ENCODE measurements at regions not wholly inside any gene's neighbourhood (a gene's known extent, or its start where the extent isn't known, plus 50 kb on each side); places are given as distances from the start of the nearest gene placed in this dataset.

DNA sequence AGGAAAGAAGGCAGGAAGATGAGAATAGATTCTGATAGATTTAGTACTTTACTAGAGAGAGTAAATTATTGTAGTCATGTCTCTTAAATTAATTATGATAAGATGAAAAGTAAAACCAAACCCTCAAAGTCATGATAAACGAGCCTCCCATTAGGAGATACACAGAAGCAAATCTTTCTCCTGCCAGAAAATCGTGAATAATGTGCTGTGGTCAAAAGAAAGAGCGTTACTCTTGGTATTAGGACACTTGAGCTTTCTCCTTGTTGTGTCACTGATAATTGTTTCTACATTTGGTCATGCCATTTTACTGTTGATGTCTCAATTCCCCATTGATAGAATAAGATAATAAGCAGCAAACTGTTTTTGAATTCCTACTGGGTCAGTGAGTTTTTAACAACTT lies 562.8 kb upstream of the TLE4 start:
- no peak overlapping the region for H3K27ac ChIP-seq
- H3K36me3 ChIP-seq, result no peaks in the 10 kb centered on the region
- DNase-seq, result no peak
- TF ChIP-seq, protein P1, sequence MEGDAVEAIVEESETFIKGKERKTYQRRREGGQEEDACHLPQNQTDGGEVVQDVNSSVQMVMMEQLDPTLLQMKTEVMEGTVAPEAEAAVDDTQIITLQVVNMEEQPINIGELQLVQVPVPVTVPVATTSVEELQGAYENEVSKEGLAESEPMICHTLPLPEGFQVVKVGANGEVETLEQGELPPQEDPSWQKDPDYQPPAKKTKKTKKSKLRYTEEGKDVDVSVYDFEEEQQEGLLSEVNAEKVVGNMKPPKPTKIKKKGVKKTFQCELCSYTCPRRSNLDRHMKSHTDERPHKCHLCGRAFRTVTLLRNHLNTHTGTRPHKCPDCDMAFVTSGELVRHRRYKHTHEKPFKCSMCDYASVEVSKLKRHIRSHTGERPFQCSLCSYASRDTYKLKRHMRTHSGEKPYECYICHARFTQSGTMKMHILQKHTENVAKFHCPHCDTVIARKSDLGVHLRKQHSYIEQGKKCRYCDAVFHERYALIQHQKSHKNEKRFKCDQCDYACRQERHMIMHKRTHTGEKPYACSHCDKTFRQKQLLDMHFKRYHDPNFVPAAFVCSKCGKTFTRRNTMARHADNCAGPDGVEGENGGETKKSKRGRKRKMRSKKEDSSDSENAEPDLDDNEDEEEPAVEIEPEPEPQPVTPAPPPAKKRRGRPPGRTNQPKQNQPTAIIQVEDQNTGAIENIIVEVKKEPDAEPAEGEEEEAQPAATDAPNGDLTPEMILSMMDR (IDR thresholded peaks at IDR 0.05), result no peak
- TF ChIP-seq EP300 (IDR thresholded peaks at IDR 0.05) (no peak), POLR2A (IDR thresholded peaks at IDR 0.05) (no peak), POLR2AphosphoS5 (IDR thresholded peaks at IDR 0.05) (no peak)
- intact Hi-C loops (cut with DNase I), result no loop called here
- no peaks in the 10 kb centered on the region for H3K9me3 ChIP-seq
- no peaks in the 10 kb centered on the region for H3K27me3 ChIP-seq
- WGBS, 2 donors, result 36 to 71% methylated on average over 3 of the region's 3 CpGs
- H3K4me1 ChIP-seq, result no peaks in the 10 kb centered on the region
- H3K4me3 ChIP-seq, result no peak overlapping the region

- no peak for TF ChIP-seq EP300 (IDR thresholded peaks at IDR 0.05)
- TF ChIP-seq POLR2A (IDR thresholded peaks at IDR 0.05), result no peak
- TF ChIP-seq, protein P1 (IDR thresholded peaks at IDR 0.05), result no peak
Measured at GRCh38 chr9:79011461-79011860, 560.3 kb upstream of the TLE4 start.

GRCh38 chr9:79012561-79012960 lies 559.2 kb upstream of the TLE4 start:
- DNase-seq, result no peak
- H3K27me3 ChIP-seq, result no peaks in the 10 kb centered on the region
- no peak for TF ChIP-seq POLR2AphosphoS5 (IDR thresholded peaks at IDR 0.05)
- TF ChIP-seq EP300 (IDR thresholded peaks at IDR 0.05), result no peak
- TF ChIP-seq, protein P1 (IDR thresholded peaks at IDR 0.05), result no peak
- TF ChIP-seq POLR2A (IDR thresholded peaks at IDR 0.05), result no peak
- H3K27ac ChIP-seq, result no peak overlapping the region
- no peaks in the 10 kb centered on the region for H3K4me1 ChIP-seq
- no peaks in the 10 kb centered on the region for H3K9me3 ChIP-seq
- no peak overlapping the region for H3K4me3 ChIP-seq
- no peaks in the 10 kb centered on the region for H3K36me3 ChIP-seq
- intact Hi-C loops (cut with DNase I), result loop anchor here (5.0 kb wide), 1 partner anchor 265 kb away; no protein-coding TSS in a partner anchor

More at GRCh38 chr9:79011461-79011860, 560.3 kb upstream of the TLE4 start:
- Histone ChIP-seq H3K9me3 (no peaks in the 10 kb centered on the region), H3K27me3 (no peaks in the 10 kb centered on the region), H3K27ac (no peak overlapping the region), H3K36me3 (no peaks in the 10 kb centered on the region), H3K4me3 (no peak overlapping the region), H3K4me1 (no peaks in the 10 kb centered on the region)
- intact Hi-C loops (cut with DNase I), result loop anchor here (5.0 kb wide), 1 partner anchor 266 kb away; no protein-coding TSS in a partner anchor
- 82 to 92% methylated on average over 3 of the region's 3 CpGs for WGBS, 2 donors
- DNase-seq, result no peak

DNA sequence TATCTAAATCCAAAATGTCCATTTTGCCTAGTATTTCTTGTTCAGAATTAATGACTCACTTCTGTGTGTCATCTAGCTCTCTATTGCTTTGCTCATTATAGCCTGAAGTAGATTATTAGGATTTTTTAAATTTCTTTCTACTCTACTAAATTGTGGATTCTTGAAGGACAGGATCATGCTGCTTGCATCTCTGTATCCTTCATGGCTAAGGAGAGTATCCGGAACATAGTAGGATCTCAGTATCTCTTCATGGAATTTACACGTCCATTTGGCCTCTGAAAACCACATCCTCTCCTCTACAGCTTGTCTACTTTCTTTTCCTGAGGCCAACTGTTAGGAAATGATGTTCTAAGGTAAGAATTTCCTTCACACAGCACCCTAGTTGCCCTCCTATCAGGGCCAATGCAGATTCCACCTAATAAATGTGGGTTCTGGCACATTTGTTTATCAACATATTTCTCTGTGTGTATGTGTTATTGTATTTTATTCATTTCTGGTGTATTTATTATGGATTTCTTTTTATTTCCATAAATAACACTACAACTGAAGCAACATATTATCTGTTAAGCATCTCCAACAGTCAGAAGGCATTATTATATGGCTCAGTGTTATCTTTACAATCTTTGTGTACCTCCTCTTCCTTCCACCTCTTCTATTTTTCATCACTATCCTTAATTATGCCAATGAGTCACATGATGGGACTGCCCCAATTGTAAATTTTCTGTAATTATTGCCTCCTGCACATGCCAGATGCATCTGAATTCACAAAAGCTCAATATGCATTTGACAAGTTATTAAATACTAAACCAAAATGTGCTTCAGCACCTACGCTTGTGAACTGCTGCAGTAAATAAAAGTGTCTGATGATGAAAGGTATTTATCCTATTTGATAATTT lies 557.8 kb upstream of the TLE4 start:
- intact Hi-C loops (cut with DNase I), result loop anchor here (5.0 kb wide), 1 partner anchor 263 kb away; no protein-coding TSS in a partner anchor
- no peak overlapping the region for H3K27ac ChIP-seq
- H3K4me1 ChIP-seq, result no peaks in the 10 kb centered on the region
- no peak for TF ChIP-seq POLR2A (IDR thresholded peaks at IDR 0.05)
- no peak for TF ChIP-seq POLR2AphosphoS5 (IDR thresholded peaks at IDR 0.05)
- no peak for TF ChIP-seq EP300 (IDR thresholded peaks at IDR 0.05)
- TF ChIP-seq, protein P1 (IDR thresholded peaks at IDR 0.05), result no peak
- H3K4me3 ChIP-seq, result no peak overlapping the region
- WGBS, 2 donors, result 73 to 74% methylated on average over 3 of the region's 3 CpGs
- no peaks in the 10 kb centered on the region for H3K36me3 ChIP-seq
- no peaks in the 10 kb centered on the region for H3K27me3 ChIP-seq
- DNase-seq, result no peak
- H3K9me3 ChIP-seq, result no peaks in the 10 kb centered on the region
